Caco-2 (cell line): ENCODE measurements at regions not wholly inside any gene's neighbourhood (a gene's known extent, or its start where the extent isn't known, plus 50 kb on each side); places are given as distances from the start of the nearest gene placed in this dataset.

Experiments
- BruUV-seq: library from RNA; stranded (reverse); fragments of 400-500 nt; replicated peaks from 2 replicates; lab custom pipeline; 2021; lab: Mats Ljungman, UMichigan
- CTCF ChIA-PET: fragments of 300-600 bp; sonication (Branson Sonifier 250); formaldehyde crosslinking; loops from one replicate; lab custom pipeline; 2022; ENCODE audit warnings: antibody characterized with exemption; lab: Charles Lee
- POLR2A ChIA-PET: fragments of 300-600 bp; sonication (Branson Sonifier 250); formaldehyde crosslinking; loops from one replicate; lab custom pipeline; 2022; ENCODE audit warnings: antibody characterized with exemption; lab: Charles Lee
- DNase-seq, 2 experiments: peaks; one replicate each; pipeline versions ENCODE4 v3.0.0 to v3.0.0-alpha.2; 2020 to 2022
- H3K27me3 ChIP-seq: replicated peaks from 2 replicates; pipeline ENCODE4 v1.6.0; 2011; ENCODE audit warnings: low read length; ENCODE audit not compliant: control insufficient read depth, insufficient read depth
- H3K36me3 ChIP-seq: 2 replicates; pipeline ENCODE4 v1.5.1; 2011; ENCODE audit warnings: low read length; ENCODE audit not compliant: control insufficient read depth, insufficient read depth
- H3K4me1 ChIP-seq: fragments of 250-450 bp; sonication (Bioruptor Pico); 2 replicates; pipeline ENCODE4 v1.5.1; 2020; ENCODE audit warnings: mild to moderate bottlenecking
- H3K4me3 ChIP-seq: 2 replicates; pipeline ENCODE4 v1.5.1; 2011; ENCODE audit warnings: low read depth, mild to moderate bottlenecking, control low read depth, low read length
- H3K9me3 ChIP-seq: fragments of 250-450 bp; sonication (Bioruptor Pico); 2 replicates; pipeline ENCODE4 v1.5.1; 2020; ENCODE audit warnings: mild to moderate bottlenecking, moderate library complexity
- H3K27ac Mint-ChIP-seq: one replicate; pipeline ENCODE4 v1.8.0; 2022; ENCODE audit warnings: mixed read lengths; ENCODE audit not compliant: unreplicated experiment
- H3K27me3 Mint-ChIP-seq: one replicate; pipeline ENCODE4 v1.8.0; 2022; ENCODE audit warnings: mixed read lengths; ENCODE audit not compliant: insufficient read depth, unreplicated experiment
- H3K36me3 Mint-ChIP-seq: one replicate; pipeline ENCODE4 v1.8.0; 2022; ENCODE audit warnings: mild to moderate bottlenecking, mixed read lengths; ENCODE audit not compliant: insufficient read depth, unreplicated experiment
- H3K4me1 Mint-ChIP-seq: one replicate; pipeline ENCODE4 v1.8.0; 2022; ENCODE audit warnings: low read depth, mixed read lengths; ENCODE audit not compliant: unreplicated experiment
- H3K4me3 Mint-ChIP-seq: one replicate; pipeline ENCODE4 v1.8.0; 2022; ENCODE audit warnings: mild to moderate bottlenecking, moderate library complexity, mixed read lengths; ENCODE audit not compliant: unreplicated experiment
- H3K9me3 Mint-ChIP-seq: one replicate; pipeline ENCODE4 v1.8.0; 2022; ENCODE audit warnings: mixed read lengths; ENCODE audit not compliant: unreplicated experiment
- intact Hi-C: fragments of 100-400 bp; cut with micrococcal nuclease; formaldehyde crosslinking; loops from one replicate; pipeline ENCODE4 v1.10.0; 2022; ENCODE audit not compliant: unreplicated experiment
- TF ChIP-seq, protein P1 (sequence below), 2 experiments: fragments of 200-600 bp in 1 of 2; IDR thresholded peaks; 1 replicate in 1 of 2; 2 replicates in 1 of 2; pipeline versions ENCODE4 v1.5.1 to v1.8.0; 2011 to 2022; ENCODE audit warnings: antibody characterized with exemption in 1 of 2, control low read depth in 1 of 2, inconsistent platforms in 1 of 2, low read depth in 1 of 2, low read length in 1 of 2, mild to moderate bottlenecking in 1 of 2, moderate library complexity in 1 of 2; ENCODE audit not compliant: insufficient read depth in 1 of 2, severe bottlenecking in 1 of 2, unreplicated experiment in 1 of 2

DNA sequence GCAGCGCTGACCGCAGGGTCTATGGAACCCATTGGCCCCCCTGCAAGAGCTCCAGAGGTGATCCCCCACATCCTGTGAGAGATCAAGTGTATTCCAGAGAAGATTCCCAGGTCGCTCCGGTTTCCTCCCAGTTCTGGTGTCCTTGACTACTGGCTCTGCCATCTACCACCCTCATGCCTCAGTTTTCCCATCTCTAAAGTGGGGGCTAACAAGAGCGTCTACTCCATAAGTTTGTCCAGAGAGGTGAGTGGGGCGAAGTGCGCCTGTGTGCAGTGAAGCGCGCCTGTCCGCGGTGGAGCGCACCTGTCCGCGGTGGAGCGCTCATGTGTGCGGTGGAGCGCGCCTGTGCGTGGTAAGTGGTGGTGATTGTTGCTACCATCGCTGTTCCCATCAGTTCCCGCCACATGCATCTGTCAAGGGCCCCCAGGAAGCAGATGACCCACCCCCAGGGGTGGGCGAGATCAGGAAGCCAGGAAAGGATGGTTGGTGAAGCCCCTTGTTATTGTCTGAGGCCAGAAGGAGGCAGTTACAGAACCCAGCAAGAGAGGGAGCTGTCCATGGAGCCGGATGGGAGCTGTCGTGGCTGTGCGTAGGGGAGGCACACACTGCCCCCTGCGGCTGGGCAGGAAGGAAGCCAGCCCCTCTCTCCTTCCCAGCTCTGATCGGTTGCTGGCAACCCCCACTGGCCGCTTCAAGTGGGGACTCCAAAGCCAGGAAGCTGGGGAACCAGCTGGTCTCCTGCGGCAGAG lies 73.2 kb upstream of the FGF3 start:
- no peak for DNase-seq
- Mint-ChIP-seq H3K36me3 (no peaks in the 10 kb centered on the region), H3K4me3 (no peak overlapping the region), H3K27ac (no peak overlapping the region), H3K4me1 (no peaks in the 10 kb centered on the region), H3K27me3 (peaks cover 12% of the 10 kb centered on the region), H3K9me3 (no peaks in the 10 kb centered on the region)
- POLR2A ChIA-PET, result no interaction called here
- Histone ChIP-seq H3K36me3 (no peaks in the 10 kb centered on the region), H3K4me3 (no peak overlapping the region), H3K27me3 (no peaks in the 10 kb centered on the region), H3K9me3 (no peaks in the 10 kb centered on the region), H3K4me1 (peaks cover 12% of the 10 kb centered on the region; the same call in 1 of the 2 replicates)
- intact Hi-C loops, result no loop called here
- BruUV-seq, result no TSS peak
- TF ChIP-seq, protein P1, sequence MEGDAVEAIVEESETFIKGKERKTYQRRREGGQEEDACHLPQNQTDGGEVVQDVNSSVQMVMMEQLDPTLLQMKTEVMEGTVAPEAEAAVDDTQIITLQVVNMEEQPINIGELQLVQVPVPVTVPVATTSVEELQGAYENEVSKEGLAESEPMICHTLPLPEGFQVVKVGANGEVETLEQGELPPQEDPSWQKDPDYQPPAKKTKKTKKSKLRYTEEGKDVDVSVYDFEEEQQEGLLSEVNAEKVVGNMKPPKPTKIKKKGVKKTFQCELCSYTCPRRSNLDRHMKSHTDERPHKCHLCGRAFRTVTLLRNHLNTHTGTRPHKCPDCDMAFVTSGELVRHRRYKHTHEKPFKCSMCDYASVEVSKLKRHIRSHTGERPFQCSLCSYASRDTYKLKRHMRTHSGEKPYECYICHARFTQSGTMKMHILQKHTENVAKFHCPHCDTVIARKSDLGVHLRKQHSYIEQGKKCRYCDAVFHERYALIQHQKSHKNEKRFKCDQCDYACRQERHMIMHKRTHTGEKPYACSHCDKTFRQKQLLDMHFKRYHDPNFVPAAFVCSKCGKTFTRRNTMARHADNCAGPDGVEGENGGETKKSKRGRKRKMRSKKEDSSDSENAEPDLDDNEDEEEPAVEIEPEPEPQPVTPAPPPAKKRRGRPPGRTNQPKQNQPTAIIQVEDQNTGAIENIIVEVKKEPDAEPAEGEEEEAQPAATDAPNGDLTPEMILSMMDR (IDR thresholded peaks at IDR 0.05; ENCODE audit: insufficient read depth in 1 of 2, low read depth in 1 of 2, low read length in 1 of 2, severe bottlenecking in 1 of 2, unreplicated experiment in 1 of 2), result peak; percentile 0 to 61
- CTCF ChIA-PET, result interaction anchor here (0.6 to 1.4 kb wide), 13 partner anchors 10 to 1739 kb away, joined by 3 to 6 read pairs (median 3); no protein-coding TSS in a partner anchor

DNA sequence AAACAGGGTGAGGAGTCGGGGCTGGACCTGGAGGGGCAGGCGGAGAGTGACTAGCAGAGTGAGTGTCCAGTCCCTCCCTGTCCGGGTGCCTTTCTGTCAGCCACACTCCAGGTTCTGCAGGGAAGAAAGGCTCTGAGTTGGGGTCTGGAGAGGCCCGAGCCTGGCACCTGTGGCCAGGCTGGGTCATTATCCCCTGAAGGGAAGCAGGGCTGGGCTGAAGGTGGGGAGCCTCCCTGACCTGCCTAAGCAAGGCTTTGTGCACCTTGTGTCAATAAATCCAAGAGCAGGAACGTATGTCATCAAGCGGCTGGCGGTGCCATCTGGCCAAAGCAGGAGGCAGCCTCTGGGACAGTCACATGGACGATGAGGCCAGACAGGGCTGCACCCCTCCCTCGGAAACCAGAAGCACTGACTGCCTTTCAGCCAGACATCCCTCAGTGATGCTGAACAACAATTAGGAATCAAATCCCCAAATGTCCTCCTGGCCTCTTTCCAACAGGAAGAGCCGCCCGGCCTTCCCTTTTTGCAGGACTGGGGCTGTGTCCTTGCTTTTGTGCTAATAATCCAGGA lies 73.9 kb upstream of the FGF3 start:
- POLR2A ChIA-PET, result no interaction called here
- Mint-ChIP-seq H3K4me3 (no peak overlapping the region), H3K27me3 (peaks cover 15% of the 10 kb centered on the region), H3K27ac (no peak overlapping the region), H3K36me3 (no peaks in the 10 kb centered on the region), H3K4me1 (no peaks in the 10 kb centered on the region), H3K9me3 (no peaks in the 10 kb centered on the region)
- CTCF ChIA-PET, result interaction anchor here (0.6 to 1.2 kb wide), 10 partner anchors 16 to 1739 kb away, joined by 3 to 6 read pairs (median 4); no protein-coding TSS in a partner anchor
- intact Hi-C loops, result no loop called here
- no peak overlapping the region for H3K4me3 ChIP-seq
- BruUV-seq, result no TSS peak
- peaks cover 12% of the 10 kb centered on the region; the same call in 1 of the 2 replicates for H3K4me1 ChIP-seq
- no peaks in the 10 kb centered on the region for H3K9me3 ChIP-seq
- no peaks in the 10 kb centered on the region for H3K36me3 ChIP-seq
- no peak for DNase-seq
- H3K27me3 ChIP-seq, result no peaks in the 10 kb centered on the region
- TF ChIP-seq, protein P1 (IDR thresholded peaks at IDR 0.05; ENCODE audit: insufficient read depth in 1 of 2, low read depth in 1 of 2, low read length in 1 of 2, severe bottlenecking in 1 of 2, unreplicated experiment in 1 of 2), result no peak

- intact Hi-C loops, result no loop called here
These were observed 74.4 kb upstream of the FGF3 start for GRCh38 chr11:69893631-69894030.

More at GRCh38 chr11:69893631-69894030, 74.4 kb upstream of the FGF3 start:
- H3K4me1 ChIP-seq, result peaks cover 12% of the 10 kb centered on the region; the same call in 1 of the 2 replicates
- ChIA-PET CTCF (no interaction called here), POLR2A (no interaction called here)
- DNase-seq, result no peak
- no peak overlapping the region for H3K4me3 Mint-ChIP-seq
- peaks cover 15% of the 10 kb centered on the region for H3K27me3 Mint-ChIP-seq
- no peaks in the 10 kb centered on the region for H3K36me3 Mint-ChIP-seq
- H3K4me3 ChIP-seq, result no peak overlapping the region
- no peaks in the 10 kb centered on the region for H3K9me3 ChIP-seq
- H3K9me3 Mint-ChIP-seq, result no peaks in the 10 kb centered on the region
- no peaks in the 10 kb centered on the region for H3K27me3 ChIP-seq
- no peaks in the 10 kb centered on the region for H3K4me1 Mint-ChIP-seq
- no peak overlapping the region for H3K27ac Mint-ChIP-seq
- no peaks in the 10 kb centered on the region for H3K36me3 ChIP-seq
- BruUV-seq, result no TSS peak
- TF ChIP-seq, protein P1 (IDR thresholded peaks at IDR 0.05; ENCODE audit: insufficient read depth in 1 of 2, low read depth in 1 of 2, low read length in 1 of 2, severe bottlenecking in 1 of 2, unreplicated experiment in 1 of 2), result no peak
